ENCODE measurements at regions not wholly inside any gene's neighbourhood (a gene's known extent, or its start where the extent isn't known, plus 50 kb on each side); places are given as distances from the start of the nearest gene placed in this dataset.
A peak's percentile ranks its signal among the peaks of the same experiment; 100 is the strongest.

- no peak overlapping the region for H3K27ac ChIP-seq
- no peak for TF ChIP-seq CTCF (IDR thresholded peaks at IDR 0.05)
- TF ChIP-seq POLR2A (IDR thresholded peaks at IDR 0.05) = no peak
- 67 to 71% methylated on average over 6 of the region's 6 CpGs for WGBS, 2 donors
Measured at GRCh38 chr18:34315591-34316352, 91.1 kb upstream of the NOL4 start.

GRCh38 chr18:34320267-34320666 is 95.6 kb upstream of the NOL4 start:
- intact Hi-C loops (cut with DNase I) = no loop called here
- TF ChIP-seq POLR2A (IDR thresholded peaks at IDR 0.05) (no peak), CTCF (IDR thresholded peaks at IDR 0.05) (no peak)
- Histone ChIP-seq H3K9me3 (no peaks in the 10 kb centered on the region), H3K4me1 (no peaks in the 10 kb centered on the region), H3K27ac (no peak overlapping the region), H3K4me3 (no peak overlapping the region), H3K36me3 (no peaks in the 10 kb centered on the region), H3K27me3 (no peaks in the 10 kb centered on the region)
- no peak for DNase-seq
- WGBS, 2 donors = 57 to 73% methylated on average over 2 of the region's 2 CpGs

More at GRCh38 chr18:34315591-34316352, 91.1 kb upstream of the NOL4 start:
- no peak overlapping the region for H3K4me3 ChIP-seq
- no peak for DNase-seq
- H3K36me3 ChIP-seq = no peaks in the 10 kb centered on the region
- H3K9me3 ChIP-seq = no peaks in the 10 kb centered on the region
- no peaks in the 10 kb centered on the region for H3K27me3 ChIP-seq
- intact Hi-C loops (cut with DNase I) = no loop called here
- H3K4me1 ChIP-seq = no peaks in the 10 kb centered on the region

GRCh38 chr18:34321066-34321465 is 96.4 kb upstream of the NOL4 start:
- DNase-seq = no peak
- Histone ChIP-seq H3K4me3 (no peak overlapping the region), H3K36me3 (no peaks in the 10 kb centered on the region), H3K27ac (no peak overlapping the region), H3K4me1 (no peaks in the 10 kb centered on the region), H3K9me3 (no peaks in the 10 kb centered on the region), H3K27me3 (no peaks in the 10 kb centered on the region)
- WGBS, 2 donors = 69 to 74% methylated on average over 2 of the region's 2 CpGs
- intact Hi-C loops (cut with DNase I) = no loop called here
- TF ChIP-seq POLR2A (IDR thresholded peaks at IDR 0.05) (no peak), CTCF (IDR thresholded peaks at IDR 0.05) (no peak)

- 22 to 25% methylated on average over 16 of the region's 16 CpGs for WGBS, 2 donors
- Histone ChIP-seq H3K4me1 (no peaks in the 10 kb centered on the region), H3K4me3 (no peak overlapping the region), H3K36me3 (no peaks in the 10 kb centered on the region), H3K9me3 (no peaks in the 10 kb centered on the region), H3K27me3 (no peaks in the 10 kb centered on the region), H3K27ac (no peak overlapping the region)
- TF ChIP-seq CTCF (IDR thresholded peaks at IDR 0.05) (peak in 3 of 6 experiments; percentile 32 to 43 (median 41)), POLR2A (IDR thresholded peaks at IDR 0.05) (no peak)
- intact Hi-C loops (cut with DNase I) = no loop called here
- DNase-seq = no peak
Measured at GRCh38 chr18:34322365-34323289, 97.9 kb upstream of the NOL4 start.

GRCh38 chr18:34329840-34330239 is 105.1 kb upstream of the NOL4 start:
- 53 to 61% methylated on average over 1 of the region's 1 CpG for WGBS, 2 donors
- no peaks in the 10 kb centered on the region for H3K9me3 ChIP-seq
- no peaks in the 10 kb centered on the region for H3K4me1 ChIP-seq
- intact Hi-C loops (cut with DNase I) = no loop called here
- H3K27me3 ChIP-seq = no peaks in the 10 kb centered on the region
- DNase-seq = no peak
- TF ChIP-seq POLR2A (IDR thresholded peaks at IDR 0.05) (no peak), CTCF (IDR thresholded peaks at IDR 0.05) (no peak)
- H3K4me3 ChIP-seq = no peak overlapping the region
- no peak overlapping the region for H3K27ac ChIP-seq
- no peaks in the 10 kb centered on the region for H3K36me3 ChIP-seq
